Brain microvascular endothelial cell (primary cell): ENCODE measurements at regions not wholly inside any gene's neighbourhood (a gene's known extent, or its start where the extent isn't known, plus 50 kb on each side); places are given as distances from the start of the nearest gene placed in this dataset.

ENCODE experiments used
- DNase-seq: peaks from one replicate; pipeline ENCODE4 v3.0.0-alpha.2; 2020
- H3K27ac ChIP-seq: fragments of 250-450 bp; sonication (Bioruptor Pico); 2 replicates; pipeline ENCODE4 v1.5.1; 2020; ENCODE audit warnings: mild to moderate bottlenecking, moderate library complexity
- H3K27me3 ChIP-seq: fragments of 250-450 bp; sonication (Bioruptor Pico); replicated peaks from 2 replicates; pipeline ENCODE4 v1.5.1; 2020; ENCODE audit warnings: mild to moderate bottlenecking
- H3K36me3 ChIP-seq: fragments of 250-450 bp; sonication (Bioruptor Pico); replicated peaks from 2 replicates; pipeline ENCODE4 v1.5.1; 2020; ENCODE audit warnings: mild to moderate bottlenecking
- H3K4me3 ChIP-seq: 2 replicates; pipeline ENCODE4 v1.5.1; 2011; ENCODE audit warnings: low read depth, mild to moderate bottlenecking, control low read depth, low read length, moderate library complexity
- in situ Hi-C: cut with HindIII; loops from 2 replicates; pipeline ENCODE4 v1.10.0; 2017; ENCODE audit warnings: low sequenced_read_pairs, low pct_ligation_motif_present
- TF ChIP-seq, protein P1 (sequence below): IDR thresholded peaks from 2 replicates; pipeline ENCODE4 v1.5.1; 2011; ENCODE audit warnings: low read depth, mild to moderate bottlenecking, moderate library complexity, low read length, control low read depth, inconsistent platforms; ENCODE audit errors: missing control alignments

DNA sequence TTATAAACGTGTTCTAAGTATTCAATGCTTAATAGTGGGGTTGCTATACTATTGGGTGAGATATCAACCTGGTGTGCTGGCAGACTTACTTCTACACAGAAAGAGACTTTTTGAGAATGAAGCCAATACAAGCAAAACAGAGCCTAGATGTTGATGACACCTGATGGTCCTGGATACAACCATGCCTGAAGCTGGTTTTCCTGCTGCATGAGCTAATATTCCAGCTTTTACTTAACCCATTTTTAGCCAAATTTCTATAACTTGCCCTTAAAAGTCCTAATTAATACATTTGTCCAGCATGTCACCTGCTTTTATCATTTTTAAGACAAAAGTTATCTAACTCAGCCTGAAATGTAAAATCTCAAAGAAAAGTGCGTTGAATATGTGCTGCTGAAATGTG, 86.2 kb downstream of the PFDN4 start:
- TF ChIP-seq, protein P1, sequence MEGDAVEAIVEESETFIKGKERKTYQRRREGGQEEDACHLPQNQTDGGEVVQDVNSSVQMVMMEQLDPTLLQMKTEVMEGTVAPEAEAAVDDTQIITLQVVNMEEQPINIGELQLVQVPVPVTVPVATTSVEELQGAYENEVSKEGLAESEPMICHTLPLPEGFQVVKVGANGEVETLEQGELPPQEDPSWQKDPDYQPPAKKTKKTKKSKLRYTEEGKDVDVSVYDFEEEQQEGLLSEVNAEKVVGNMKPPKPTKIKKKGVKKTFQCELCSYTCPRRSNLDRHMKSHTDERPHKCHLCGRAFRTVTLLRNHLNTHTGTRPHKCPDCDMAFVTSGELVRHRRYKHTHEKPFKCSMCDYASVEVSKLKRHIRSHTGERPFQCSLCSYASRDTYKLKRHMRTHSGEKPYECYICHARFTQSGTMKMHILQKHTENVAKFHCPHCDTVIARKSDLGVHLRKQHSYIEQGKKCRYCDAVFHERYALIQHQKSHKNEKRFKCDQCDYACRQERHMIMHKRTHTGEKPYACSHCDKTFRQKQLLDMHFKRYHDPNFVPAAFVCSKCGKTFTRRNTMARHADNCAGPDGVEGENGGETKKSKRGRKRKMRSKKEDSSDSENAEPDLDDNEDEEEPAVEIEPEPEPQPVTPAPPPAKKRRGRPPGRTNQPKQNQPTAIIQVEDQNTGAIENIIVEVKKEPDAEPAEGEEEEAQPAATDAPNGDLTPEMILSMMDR = no peak
- Histone ChIP-seq H3K36me3 (no peaks in the 10 kb centered on the region), H3K4me3 (no peak overlapping the region), H3K27me3 (no peaks in the 10 kb centered on the region), H3K27ac (no peak overlapping the region)
- no peak for DNase-seq
- in situ Hi-C loops = no loop called here

- in situ Hi-C loops = no loop called here
- no peaks in the 10 kb centered on the region for H3K27me3 ChIP-seq
- no peaks in the 10 kb centered on the region for H3K36me3 ChIP-seq
- no peak for DNase-seq
- no peak overlapping the region for H3K27ac ChIP-seq
- TF ChIP-seq, protein P1 = no peak
- H3K4me3 ChIP-seq = no peak overlapping the region
These were observed 87.8 kb downstream of the PFDN4 start for GRCh38 chr20:54295686-54296085.

GRCh38 chr20:54305421-54305820, 97.5 kb downstream of the PFDN4 start:
- no peaks in the 10 kb centered on the region for H3K27me3 ChIP-seq
- TF ChIP-seq, protein P1 = no peak
- in situ Hi-C loops = no loop called here
- no peak overlapping the region for H3K4me3 ChIP-seq
- no peak overlapping the region for H3K27ac ChIP-seq
- no peaks in the 10 kb centered on the region for H3K36me3 ChIP-seq
- no peak for DNase-seq

- H3K36me3 ChIP-seq = no peaks in the 10 kb centered on the region
- no peak overlapping the region for H3K27ac ChIP-seq
- TF ChIP-seq, protein P1 = no peak
- no peak overlapping the region for H3K4me3 ChIP-seq
- DNase-seq = no peak
- H3K27me3 ChIP-seq = no peaks in the 10 kb centered on the region
- in situ Hi-C loops = no loop called here
These were observed 99.3 kb downstream of the PFDN4 start for GRCh38 chr20:54306985-54307710.

DNA sequence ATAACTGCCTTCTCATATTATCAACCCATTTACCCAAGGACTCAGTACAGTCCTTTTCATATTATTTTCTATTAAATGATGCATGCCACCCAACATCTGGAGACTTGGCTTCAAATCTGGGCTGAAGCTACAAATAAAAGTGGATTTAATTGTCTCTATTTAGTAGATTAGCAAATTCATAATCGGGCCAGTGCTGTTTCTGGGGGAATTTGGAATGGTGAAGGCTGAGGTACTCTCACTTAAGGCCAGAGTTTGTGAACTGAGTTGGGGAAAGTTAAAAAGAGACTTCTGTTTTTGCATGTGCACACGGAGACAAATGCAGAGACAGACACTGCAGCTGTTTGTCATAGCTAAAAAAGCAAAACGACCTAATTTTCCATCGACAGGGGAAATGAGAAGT, 100.9 kb downstream of the PFDN4 start:
- in situ Hi-C loops = no loop called here
- H3K4me3 ChIP-seq = no peak overlapping the region
- no peak overlapping the region for H3K27ac ChIP-seq
- no peak for DNase-seq
- no peaks in the 10 kb centered on the region for H3K36me3 ChIP-seq
- TF ChIP-seq, protein P1 = no peak
- no peaks in the 10 kb centered on the region for H3K27me3 ChIP-seq

DNA sequence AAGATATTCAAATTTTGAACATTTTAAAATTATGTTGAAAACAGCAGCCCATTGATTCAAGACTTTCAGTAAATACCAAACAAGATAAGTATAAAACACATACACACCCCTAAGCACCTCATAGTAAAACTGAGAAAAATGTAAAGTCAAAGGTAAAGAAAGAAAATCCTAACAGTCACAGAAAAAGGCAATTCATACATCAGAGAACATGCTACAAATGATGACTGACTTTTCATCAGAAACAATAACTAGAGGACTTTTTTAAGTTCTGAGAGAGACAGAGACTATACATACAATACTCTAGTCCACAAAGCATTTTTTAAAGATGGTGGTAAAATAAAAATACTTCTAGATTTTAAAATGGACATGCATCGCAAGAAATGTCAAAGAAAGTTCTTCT, 111.0 kb downstream of the PFDN4 start:
- TF ChIP-seq, protein P1 = no peak
- no peak for DNase-seq
- Histone ChIP-seq H3K36me3 (no peaks in the 10 kb centered on the region), H3K27ac (no peak overlapping the region), H3K27me3 (no peaks in the 10 kb centered on the region), H3K4me3 (no peak overlapping the region)
- in situ Hi-C loops = no loop called here
